Heart right ventricle (tissue), 16 donors: ENCODE measurements at regions not wholly inside any gene's neighbourhood (a gene's known extent, or its start where the extent isn't known, plus 50 kb on each side); places are given as distances from the start of the nearest gene placed in this dataset.
"Not testable (repeated sequence)": the region's sequence is repeated elsewhere in the genome, so short reads cannot be mapped to it uniquely, and the experiment has no call there.

Source experiments
- ATAC-seq, 8 donors: fragments of 200-7000 bp; cut with Tn5 transposase; one replicate each; pipeline ENCODE4 v1.9.1; 2020; ENCODE audit warnings: mild to moderate bottlenecking in 8 of 8, moderate library complexity in 8 of 8, moderate number of reproducible peaks in 1 of 8
- DNase-seq, 2 donors: peaks; one replicate each; pipeline ENCODE4 v3.0.0-alpha.2; 2020
- H3K27ac ChIP-seq, 10 donors: fragments of 200-600 bp; sonication (generic) in 2 of 10; one replicate each; pipeline versions ENCODE4 v1.5.0 to v1.8.0; 2020 to 2022; ENCODE audit warnings: mild to moderate bottlenecking in 3 of 10
- H3K27me3 ChIP-seq, 7 donors: fragments of 200-600 bp; one replicate each; pipeline ENCODE4 v1.8.0; 2021 to 2022; ENCODE audit warnings: mild to moderate bottlenecking in 2 of 7
- H3K36me3 ChIP-seq, 9 donors: fragments of 200-600 bp; sonication (generic) in 1 of 9; one replicate each; pipeline versions ENCODE4 v1.5.0 to v1.8.0; 2020 to 2022; ENCODE audit warnings: mild to moderate bottlenecking in 2 of 9
- H3K4me1 ChIP-seq, 9 donors: fragments of 200-600 bp; sonication (generic) in 1 of 9; one replicate each; pipeline versions ENCODE4 v1.5.0 to v1.8.0; 2020 to 2022; ENCODE audit warnings: mild to moderate bottlenecking in 4 of 9
- H3K4me3 ChIP-seq, 10 donors: fragments of 200-600 bp; sonication (generic) in 2 of 10; one replicate each; pipeline versions ENCODE4 v1.5.0 to v1.8.0; 2020 to 2022; ENCODE audit warnings: mild to moderate bottlenecking in 7 of 10, moderate library complexity in 2 of 10
- H3K9me3 ChIP-seq, 11 donors: fragments of 200-600 bp in 10 of 11; sonication (generic) in 2 of 11; one replicate each; pipeline versions ENCODE4 v1.5.0 to v1.8.0; 2013 to 2022; ENCODE audit warnings: mild to moderate bottlenecking in 2 of 11, control low read depth in 1 of 11, moderate library complexity in 1 of 11
- WGBS, 2 donors: extraction: QIAGEN DNeasy Blood & Tissue Kit; methylation state at CpG; one replicate each; pipeline ENCODE4 v1.1.7; 2013; ENCODE audit warnings: inconsistent platforms in 1 of 2; 5-methylcytosine and 5-hydroxymethylcytosine counted together
- intact Hi-C, 10 donors: fragments of 100-400 bp; cut with DNase I; formaldehyde crosslinking; loops; one replicate each; pipeline versions ENCODE4 v1.11.1 to v1.14.2; 2022
- TF ChIP-seq, protein P1 (sequence below), 9 donors: fragments of 200-600 bp; sonication (generic) in 2 of 9; IDR thresholded peaks; one replicate each; pipeline versions ENCODE4 v1.5.0 to v1.8.0; 2021 to 2022; ENCODE audit warnings: antibody characterized with exemption in 9 of 9, mild to moderate bottlenecking in 5 of 9, moderate library complexity in 1 of 9
- donor health status: Arrhythmogenic right ventricular cardiomyopathy.
- donor health status: ischemic (EF 13 %, LVEDD 7.1; RV severe dilation, severe dysfunction).
- donor health status: healthy with polysubstance abuse.
- donor health status: DM: no; HTN: yes; CAD: no.
- donor health status: DM: no; HTN: no; CAD: no.
- donor health status: ischemic (EF 25% LVEDD 6.9; RV normal size, moderate dysfunction).
- donor health status: ischemic (EF 25% LVEDD 5.7; RV mildly dilated, moderate dysfunction).
- donor health status: healthy.
- donor health status: DM: yes; HTN: yes; CAD: no.
- donor health status: Ischemic cardiomyopathy.
- donor health status: ischemic (EF 35%, LVEDD 5.7; RV mildly dilated, moderate dysfunction).
- donor health status: nonischemic (EF 11% LVEDD 7.7; RV severe dilation, severe dysfunction).
- donor health status: DM: yes; HTN: yes; CAD: no.
- donor health status: PGD.
- donor health status: ischemic (EF 29% LVEDD 5.4; RV normal size, mild dysfunction).
- donor health status: nonischemic (EF 23%, LVEDD 6.1; RV moderate dilation, normal function).

DNA sequence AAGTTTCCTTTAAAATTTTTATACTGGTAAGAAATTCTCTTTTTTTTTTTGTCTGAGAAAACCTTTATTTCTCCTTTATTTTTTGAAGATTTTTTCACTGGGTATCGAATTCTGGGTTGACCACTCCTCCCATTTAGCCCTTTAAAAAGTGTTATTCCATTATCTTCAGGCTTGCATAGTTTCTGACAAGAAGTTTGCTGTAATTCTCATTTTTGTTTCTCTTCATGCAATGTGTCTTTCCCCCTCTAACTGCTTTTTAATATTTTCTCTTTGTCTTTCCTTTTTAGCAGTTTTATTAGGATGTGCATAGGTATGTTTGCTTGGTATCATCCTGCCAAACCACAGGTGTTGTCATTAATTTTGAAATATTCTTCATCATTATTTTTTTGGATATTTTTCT is 67.7 kb upstream of the GOT2 start:
- ATAC-seq (no peak), DNase-seq (no peak)
- TF ChIP-seq, protein P1, sequence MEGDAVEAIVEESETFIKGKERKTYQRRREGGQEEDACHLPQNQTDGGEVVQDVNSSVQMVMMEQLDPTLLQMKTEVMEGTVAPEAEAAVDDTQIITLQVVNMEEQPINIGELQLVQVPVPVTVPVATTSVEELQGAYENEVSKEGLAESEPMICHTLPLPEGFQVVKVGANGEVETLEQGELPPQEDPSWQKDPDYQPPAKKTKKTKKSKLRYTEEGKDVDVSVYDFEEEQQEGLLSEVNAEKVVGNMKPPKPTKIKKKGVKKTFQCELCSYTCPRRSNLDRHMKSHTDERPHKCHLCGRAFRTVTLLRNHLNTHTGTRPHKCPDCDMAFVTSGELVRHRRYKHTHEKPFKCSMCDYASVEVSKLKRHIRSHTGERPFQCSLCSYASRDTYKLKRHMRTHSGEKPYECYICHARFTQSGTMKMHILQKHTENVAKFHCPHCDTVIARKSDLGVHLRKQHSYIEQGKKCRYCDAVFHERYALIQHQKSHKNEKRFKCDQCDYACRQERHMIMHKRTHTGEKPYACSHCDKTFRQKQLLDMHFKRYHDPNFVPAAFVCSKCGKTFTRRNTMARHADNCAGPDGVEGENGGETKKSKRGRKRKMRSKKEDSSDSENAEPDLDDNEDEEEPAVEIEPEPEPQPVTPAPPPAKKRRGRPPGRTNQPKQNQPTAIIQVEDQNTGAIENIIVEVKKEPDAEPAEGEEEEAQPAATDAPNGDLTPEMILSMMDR (IDR thresholded peaks at IDR 0.05), result no peak
- intact Hi-C loops, result no loop called here
- WGBS, 2 donors, result 57 to 61% methylated on average over 1 of the region's 1 CpG
- no peak overlapping the region for H3K27ac ChIP-seq
- no peaks in the 10 kb centered on the region for H3K4me1 ChIP-seq
- peaks cover 0 to 32% (median 0%) of the 10 kb centered on the region in 11 donors for H3K9me3 ChIP-seq
- no peaks in the 10 kb centered on the region for H3K27me3 ChIP-seq
- no peaks in the 10 kb centered on the region for H3K36me3 ChIP-seq
- H3K4me3 ChIP-seq, result no peak overlapping the region

DNA sequence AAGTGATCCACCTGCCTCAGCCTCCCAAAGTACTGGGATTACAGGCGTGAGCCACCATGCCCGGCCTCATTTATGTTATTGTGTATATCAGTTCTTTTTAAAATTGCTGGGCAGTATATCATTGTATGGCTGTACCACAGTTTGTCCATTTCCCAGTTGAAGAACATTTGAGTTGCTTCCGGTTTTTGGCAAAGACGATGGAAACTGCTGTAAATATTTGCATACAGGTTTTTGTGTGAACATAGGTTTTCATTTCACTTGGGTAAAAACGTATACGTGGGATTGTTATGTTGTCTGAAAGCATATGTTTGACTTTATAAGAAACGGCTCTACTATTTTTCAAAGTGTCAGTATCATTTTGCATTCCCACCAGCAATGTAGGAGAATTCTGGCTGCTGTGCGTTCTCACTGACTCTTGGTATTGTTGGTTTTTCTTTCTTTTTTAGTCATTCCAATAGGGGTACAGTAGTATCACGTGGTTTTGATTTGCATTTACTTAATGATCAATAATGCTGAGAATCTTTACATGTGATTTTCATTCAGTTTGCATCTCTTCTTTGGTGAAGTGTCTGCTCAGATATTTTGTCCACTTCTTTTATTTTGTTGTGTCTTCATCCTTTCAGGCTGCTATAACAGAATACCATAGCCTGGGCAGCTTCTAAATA is 63.2 kb upstream of the GOT2 start:
- Histone ChIP-seq H3K9me3 (peaks cover 0 to 24% (median 0%) of the 10 kb centered on the region in 11 donors), H3K4me1 (peaks cover 0 to 10% (median 0%) of the 10 kb centered on the region in 9 donors), H3K27me3 (no peaks in the 10 kb centered on the region), H3K27ac (no peak overlapping the region), H3K4me3 (no peak overlapping the region), H3K36me3 (no peaks in the 10 kb centered on the region)
- ATAC-seq, result no peak
- intact Hi-C loops, result no loop called here
- TF ChIP-seq, protein P1 (IDR thresholded peaks at IDR 0.05), result no peak
- DNase-seq, result no peak
- WGBS, 2 donors, result 86 to 88% methylated on average over 9 of the region's 9 CpGs

DNA sequence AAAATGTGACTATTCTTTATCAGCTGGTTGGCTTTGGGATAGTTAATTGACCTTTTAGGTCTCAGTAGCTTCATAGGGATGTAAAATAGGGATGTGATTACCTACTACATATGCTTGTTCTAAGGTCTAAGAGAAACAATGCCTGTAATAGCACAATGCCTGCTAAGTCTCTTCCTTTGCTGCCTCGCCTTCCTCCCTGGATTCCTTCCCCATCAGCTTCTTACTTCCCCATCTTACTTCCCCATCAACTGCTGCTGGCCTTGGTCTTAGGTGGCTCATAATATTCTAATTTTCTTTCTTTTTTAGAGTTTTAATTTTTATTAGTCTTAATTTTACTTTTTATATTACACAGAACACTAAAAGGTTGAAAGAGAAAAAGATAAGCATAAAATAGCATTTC is 59.2 kb upstream of the GOT2 start:
- Histone ChIP-seq H3K27me3 (no peaks in the 10 kb centered on the region), H3K9me3 (no peaks in the 10 kb centered on the region), H3K36me3 (no peaks in the 10 kb centered on the region), H3K27ac (peak overlapping the region in 1 of 10 donors; percentile 61), H3K4me1 (peaks cover 0 to 18% (median 2%) of the 10 kb centered on the region in 9 donors), H3K4me3 (no peak overlapping the region)
- TF ChIP-seq, protein P1 (IDR thresholded peaks at IDR 0.05), result no peak
- no peak for DNase-seq
- ATAC-seq, result no peak
- WGBS, 2 donors, result 58 to 61% methylated on average over 1 of the region's 1 CpG
- intact Hi-C loops, result no loop called here

DNA sequence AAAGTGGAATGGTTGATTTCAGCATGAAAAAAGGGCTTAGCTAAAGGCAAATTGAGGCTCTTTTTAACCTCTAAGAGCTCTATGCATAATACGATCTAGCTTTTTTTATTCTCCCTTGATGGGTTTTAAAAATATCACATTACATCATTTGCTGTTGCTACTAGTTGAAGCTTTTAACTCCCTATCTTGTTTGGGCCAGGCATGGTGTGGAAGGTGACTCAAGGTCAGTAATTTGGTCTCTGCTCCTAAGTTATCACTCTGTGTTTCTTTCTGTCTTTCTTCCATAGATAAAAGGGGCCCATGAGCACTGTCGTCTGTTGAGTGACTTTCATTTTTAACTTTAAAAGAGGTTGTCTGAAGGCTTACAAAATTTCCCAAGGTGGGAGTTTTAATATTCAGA is 58.1 kb upstream of the GOT2 start:
- H3K27ac ChIP-seq, result peak overlapping the region in 9 of 10 donors; percentile 0 to 68 (median 44)
- H3K4me3 ChIP-seq, result no peak overlapping the region
- no peaks in the 10 kb centered on the region for H3K27me3 ChIP-seq
- H3K36me3 ChIP-seq, result no peaks in the 10 kb centered on the region
- H3K4me1 ChIP-seq, result peaks cover 0 to 18% (median 2%) of the 10 kb centered on the region in 9 donors
- intact Hi-C loops, result no loop called here
- ATAC-seq (peak; percentile 63 to 86 (median 78)), DNase-seq (no peak)
- no peaks in the 10 kb centered on the region for H3K9me3 ChIP-seq
- TF ChIP-seq, protein P1 (IDR thresholded peaks at IDR 0.05), result no peak
- WGBS, 2 donors, result 11 to 15% methylated on average over 2 of the region's 2 CpGs

DNA sequence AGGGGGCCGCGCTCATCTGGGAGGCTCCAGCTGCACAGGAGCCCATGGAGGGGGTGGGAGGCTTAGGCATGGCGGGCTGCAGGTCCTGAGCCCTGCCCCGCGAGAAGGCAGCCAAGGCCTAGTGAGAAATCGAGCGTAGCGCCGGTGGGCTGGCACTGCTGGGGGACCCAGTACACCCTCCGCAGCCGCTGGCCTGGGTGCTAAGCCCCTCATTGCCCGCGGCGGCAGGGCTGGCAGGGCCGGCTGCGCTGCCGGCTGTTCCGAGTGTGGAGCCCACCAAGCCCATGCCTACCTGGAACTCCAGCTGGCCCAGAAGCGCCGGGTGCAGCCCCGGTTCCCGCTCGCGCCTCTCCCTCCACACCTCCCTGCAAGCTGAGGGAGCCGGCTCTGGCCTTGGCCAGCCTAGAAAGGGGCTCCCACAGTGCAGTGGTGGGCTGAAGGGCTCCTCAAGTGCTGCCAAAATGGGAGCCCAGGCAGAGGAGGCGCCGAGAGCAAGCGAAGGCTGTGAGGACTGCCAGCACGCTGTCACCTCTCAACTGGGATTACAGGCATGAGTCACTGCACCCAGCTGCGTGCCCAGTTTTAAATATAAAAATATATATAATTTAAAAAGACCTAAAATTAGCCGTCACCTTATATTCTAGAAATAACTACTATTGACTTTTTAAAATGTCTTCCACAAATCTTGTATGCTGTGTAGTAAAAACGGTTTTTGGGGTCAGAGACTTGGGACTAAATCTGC is 56.9 kb upstream of the GOT2 start:
- WGBS, 2 donors, result 87% methylated on average over 32 of the region's 32 CpGs

More for the DNA sequence above, 56.9 kb upstream of the GOT2 start:
- H3K4me3 ChIP-seq, H3K9me3 ChIP-seq, H3K36me3 ChIP-seq, H3K27me3 ChIP-seq, intact Hi-C loops: not testable (repeated sequence)
- DNase-seq (peak in 1 of 2 donors; percentile 44), ATAC-seq (peak in 4 of 8 donors; percentile 44 to 80 (median 64))
- peaks cover 0 to 18% (median 2%) of the 10 kb centered on the region in 9 donors for H3K4me1 ChIP-seq
- H3K27ac ChIP-seq, result peak overlapping the region in 3 of 10 donors; percentile 61 to 68 (median 65)
